Gastrocnemius medialis (tissue), 4 donors: ENCODE measurements at regions not wholly inside any gene's neighbourhood (a gene's known extent, or its start where the extent isn't known, plus 50 kb on each side); places are given as distances from the start of the nearest gene placed in this dataset.

Experiments used
- ATAC-seq, 2 donors: fragments of 150-250 bp; one replicate each; pipeline ENCODE4 v1.9.1; 2016
- DNase-seq, 2 donors: peaks; one replicate each; pipeline ENCODE4 v3.0.0-alpha.2; 2019
- H3K27ac ChIP-seq, 4 donors: fragments of 200-600 bp; sonication (generic); 1 replicate in 1 of 4; 2 replicates in 3 of 4; pipeline ENCODE4 v1.5.1; 2016 to 2018; ENCODE audit warnings: mild to moderate bottlenecking in 2 of 4, moderate library complexity in 1 of 4
- H3K27me3 ChIP-seq, 3 donors: fragments of 200-600 bp; sonication (generic) in 2 of 3; 1 replicate in 1 of 3; 2 replicates in 2 of 3; pipeline versions ENCODE4 v1.5.1 to v1.6.0; 2016 to 2019; ENCODE audit warnings: mild to moderate bottlenecking in 1 of 3, moderate library complexity in 1 of 3
- H3K36me3 ChIP-seq, 2 donors: fragments of 200-600 bp; sonication (generic) in 1 of 2; one replicate each; pipeline ENCODE4 v1.5.1; 2017 to 2018
- H3K4me1 ChIP-seq, 2 donors: fragments of 200-600 bp; sonication (generic) in 1 of 2; one replicate each; pipeline ENCODE4 v1.5.1; 2016 to 2017; ENCODE audit warnings: mild to moderate bottlenecking in 2 of 2
- H3K4me3 ChIP-seq, 4 donors: fragments of 200-600 bp; sonication (generic) in 3 of 4; 1 replicate in 1 of 4; 2 replicates in 3 of 4; pipeline ENCODE4 v1.5.1; 2016 to 2019; ENCODE audit warnings: mild to moderate bottlenecking in 2 of 4
- H3K9me3 ChIP-seq, 3 donors: fragments of 200-600 bp; sonication (generic) in 2 of 3; 1 replicate in 1 of 3; 2 replicates in 2 of 3; pipeline ENCODE4 v1.5.1; 2016 to 2019
- CTCF ChIP-seq, 5 experiments: fragments of 450-650 bp in 3 of 5; fragments of 200-600 bp in 2 of 5; sonication (generic) in 2 of 5; IDR thresholded peaks in 4 of 5; conservative IDR thresholded peaks in 1 of 5; 1 replicate in 4 of 5; 2 replicates in 1 of 5; pipeline ENCODE4 v1.5.1; 2016 to 2019; ENCODE audit warnings: antibody characterized with exemption in 5 of 5, mild to moderate bottlenecking in 3 of 5, moderate library complexity in 3 of 5
- POLR2A ChIP-seq, 2 donors: fragments of 450-650 bp; IDR thresholded peaks; one replicate each; pipeline ENCODE4 v1.6.1; 2017; ENCODE audit warnings: antibody characterized with exemption in 2 of 2, mild to moderate bottlenecking in 2 of 2, moderate library complexity in 2 of 2
- in situ Hi-C, 4 donors: fragments of 200-750 bp; cut with MboI; loops; one replicate each; pipeline versions ENCODE4 v1.15.0 to v1.8.0; 2017; ENCODE audit warnings: low sequenced_read_pairs in 4 of 4
- intact Hi-C: fragments of 100-400 bp; cut with DNase I; formaldehyde crosslinking; loops from one replicate; pipeline ENCODE4 v1.15.1; 2023; ENCODE audit warnings: low total_unique reads

- Histone ChIP-seq H3K4me3 (no peak overlapping the region), H3K27me3 (no peaks in the 10 kb centered on the region), H3K36me3 (no peaks in the 10 kb centered on the region), H3K9me3 (no peaks in the 10 kb centered on the region), H3K27ac (no peak overlapping the region), H3K4me1 (no peaks in the 10 kb centered on the region)
- ATAC-seq (no peak), DNase-seq (no peak)
- TF ChIP-seq CTCF (IDR thresholded peaks at IDR 0.05 in 4 of 5, conservative IDR thresholded peaks at IDR 0.05 in 1 of 5) (no peak), POLR2A (IDR thresholded peaks at IDR 0.05) (no peak)
- intact Hi-C loops: no loop called here
- in situ Hi-C loops: no loop called here
Observed at GRCh38 chr6:18664401-18664800, 277.3 kb downstream of the RNF144B start.

GRCh38 chr6:18667612-18668011, 280.5 kb downstream of the RNF144B start:
- H3K9me3 ChIP-seq: no peaks in the 10 kb centered on the region
- intact Hi-C loops: no loop called here
- TF ChIP-seq POLR2A (IDR thresholded peaks at IDR 0.05) (no peak), CTCF (IDR thresholded peaks at IDR 0.05 in 4 of 5, conservative IDR thresholded peaks at IDR 0.05 in 1 of 5) (no peak)

DNA sequence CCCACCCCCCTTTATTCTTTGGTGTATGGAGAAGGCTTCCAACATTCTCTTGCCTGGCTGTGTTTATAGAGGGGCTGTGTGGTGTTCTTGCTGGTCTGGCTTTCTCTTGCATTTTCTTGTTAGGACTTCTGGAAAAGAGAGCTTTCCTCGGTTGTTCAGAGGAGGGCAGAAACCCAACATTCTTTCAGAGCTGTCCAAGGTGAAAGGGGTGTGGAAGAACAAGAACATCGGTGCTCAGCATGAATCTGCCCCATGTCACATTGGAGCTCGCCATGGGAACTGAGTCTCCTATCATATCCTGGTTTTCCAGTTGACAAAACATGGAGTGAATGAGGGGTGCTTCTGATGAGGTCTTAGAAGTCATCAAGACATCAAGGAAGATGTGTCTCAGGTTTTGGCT, 281.8 kb downstream of the RNF144B start:
- in situ Hi-C loops: no loop called here
- TF ChIP-seq POLR2A (IDR thresholded peaks at IDR 0.05): no peak
- DNase-seq (no peak), ATAC-seq (no peak)
- no peaks in the 10 kb centered on the region for H3K27me3 ChIP-seq
- intact Hi-C loops: no loop called here
- H3K27ac ChIP-seq: no peak overlapping the region
- H3K4me1 ChIP-seq: no peaks in the 10 kb centered on the region
- no peaks in the 10 kb centered on the region for H3K9me3 ChIP-seq
- H3K4me3 ChIP-seq: no peak overlapping the region
- no peaks in the 10 kb centered on the region for H3K36me3 ChIP-seq

More at GRCh38 chr6:18667612-18668011, 280.5 kb downstream of the RNF144B start:
- Histone ChIP-seq H3K27me3 (no peaks in the 10 kb centered on the region), H3K4me1 (no peaks in the 10 kb centered on the region), H3K4me3 (no peak overlapping the region), H3K36me3 (no peaks in the 10 kb centered on the region), H3K27ac (no peak overlapping the region)
- no peak for DNase-seq
- ATAC-seq: no peak
- in situ Hi-C loops: no loop called here

- Histone ChIP-seq H3K4me1 (no peaks in the 10 kb centered on the region), H3K36me3 (no peaks in the 10 kb centered on the region), H3K4me3 (no peak overlapping the region), H3K9me3 (no peaks in the 10 kb centered on the region), H3K27me3 (no peaks in the 10 kb centered on the region), H3K27ac (no peak overlapping the region)
- DNase-seq (no peak), ATAC-seq (no peak)
- intact Hi-C loops (no loop called here), in situ Hi-C loops (no loop called here)
- TF ChIP-seq CTCF (IDR thresholded peaks at IDR 0.05 in 4 of 5, conservative IDR thresholded peaks at IDR 0.05 in 1 of 5): no peak
- no peak for TF ChIP-seq POLR2A (IDR thresholded peaks at IDR 0.05)
Observed at GRCh38 chr6:18672852-18673251, 285.7 kb downstream of the RNF144B start.

- in situ Hi-C loops: no loop called here
Observed at GRCh38 chr6:18674346-18674745, 287.2 kb downstream of the RNF144B start.

More at GRCh38 chr6:18674346-18674745, 287.2 kb downstream of the RNF144B start:
- ATAC-seq: no peak
- no peaks in the 10 kb centered on the region for H3K27me3 ChIP-seq
- no peak overlapping the region for H3K27ac ChIP-seq
- no peak for TF ChIP-seq POLR2A (IDR thresholded peaks at IDR 0.05)
- no peak for TF ChIP-seq CTCF (IDR thresholded peaks at IDR 0.05 in 4 of 5, conservative IDR thresholded peaks at IDR 0.05 in 1 of 5)
- no peaks in the 10 kb centered on the region for H3K36me3 ChIP-seq
- intact Hi-C loops: no loop called here
- H3K9me3 ChIP-seq: no peaks in the 10 kb centered on the region
- no peak overlapping the region for H3K4me3 ChIP-seq
- DNase-seq: no peak
- no peaks in the 10 kb centered on the region for H3K4me1 ChIP-seq
